Mucosa of descending colon (tissue), 3 donors: ENCODE measurements at regions not wholly inside any gene's neighbourhood (a gene's known extent, or its start where the extent isn't known, plus 50 kb on each side); places are given as distances from the start of the nearest gene placed in this dataset.
"Not testable (repeated sequence)": the region's sequence is repeated elsewhere in the genome, so short reads cannot be mapped to it uniquely, and the experiment has no call there.

Experiments used
- ATAC-seq: fragments of 200-7000 bp; cut with Tn5 transposase; one replicate; pipeline ENCODE4 v1.9.1; 2020; ENCODE audit warnings: mild to moderate bottlenecking, moderate library complexity
- DNase-seq, 3 donors: peaks; one replicate each; pipeline ENCODE4 v3.0.0-alpha.2; 2020
- H3K36me3 ChIP-seq: fragments of 200-600 bp; one replicate; pipeline ENCODE4 v1.8.0; 2021; ENCODE audit warnings: low read depth, mild to moderate bottlenecking
- H3K4me1 ChIP-seq: fragments of 200-600 bp; one replicate; pipeline ENCODE4 v1.8.0; 2021; ENCODE audit warnings: low read depth, mild to moderate bottlenecking
- H3K4me3 ChIP-seq: fragments of 200-600 bp; one replicate; pipeline ENCODE4 v1.8.0; 2021; ENCODE audit warnings: mild to moderate bottlenecking
- H3K9me3 ChIP-seq: fragments of 200-600 bp; one replicate; pipeline ENCODE4 v1.8.0; 2021; ENCODE audit warnings: mild to moderate bottlenecking
- intact Hi-C, 2 donors: fragments of 100-400 bp; cut with DNase I in 1 of 2; cut with micrococcal nuclease in 1 of 2; formaldehyde crosslinking; loops; one replicate each; pipeline versions ENCODE4 v1.11.0 to v1.11.1; 2022; cut with DNase I, micrococcal nuclease
- TF ChIP-seq, protein P1 (sequence below): fragments of 200-600 bp; IDR thresholded peaks from one replicate; pipeline ENCODE4 v1.8.0; 2022; ENCODE audit warnings: antibody characterized with exemption, mild to moderate bottlenecking
- donor health status: DM: no; HTN: no; CAD: no; lungs with moderate emphysema.
- donor health status: DM: no; HTN: no; CAD: no.
- donor health status: DM: no; HTN: yes; CAD: no.

GRCh38 chr18:8522756-8523155, 86.5 kb upstream of the RAB12 start:
- intact Hi-C loops, result no loop called here
- H3K4me3 ChIP-seq, result no peak overlapping the region

GRCh38 chr18:8525692-8526091, 83.5 kb upstream of the RAB12 start:
- H3K9me3 ChIP-seq, result peaks cover 4% of the 10 kb centered on the region
- H3K4me3 ChIP-seq, result no peak overlapping the region
- intact Hi-C loops, result no loop called here
- ATAC-seq (no peak), DNase-seq (no peak)
- TF ChIP-seq, protein P1, sequence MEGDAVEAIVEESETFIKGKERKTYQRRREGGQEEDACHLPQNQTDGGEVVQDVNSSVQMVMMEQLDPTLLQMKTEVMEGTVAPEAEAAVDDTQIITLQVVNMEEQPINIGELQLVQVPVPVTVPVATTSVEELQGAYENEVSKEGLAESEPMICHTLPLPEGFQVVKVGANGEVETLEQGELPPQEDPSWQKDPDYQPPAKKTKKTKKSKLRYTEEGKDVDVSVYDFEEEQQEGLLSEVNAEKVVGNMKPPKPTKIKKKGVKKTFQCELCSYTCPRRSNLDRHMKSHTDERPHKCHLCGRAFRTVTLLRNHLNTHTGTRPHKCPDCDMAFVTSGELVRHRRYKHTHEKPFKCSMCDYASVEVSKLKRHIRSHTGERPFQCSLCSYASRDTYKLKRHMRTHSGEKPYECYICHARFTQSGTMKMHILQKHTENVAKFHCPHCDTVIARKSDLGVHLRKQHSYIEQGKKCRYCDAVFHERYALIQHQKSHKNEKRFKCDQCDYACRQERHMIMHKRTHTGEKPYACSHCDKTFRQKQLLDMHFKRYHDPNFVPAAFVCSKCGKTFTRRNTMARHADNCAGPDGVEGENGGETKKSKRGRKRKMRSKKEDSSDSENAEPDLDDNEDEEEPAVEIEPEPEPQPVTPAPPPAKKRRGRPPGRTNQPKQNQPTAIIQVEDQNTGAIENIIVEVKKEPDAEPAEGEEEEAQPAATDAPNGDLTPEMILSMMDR, result no peak
- no peaks in the 10 kb centered on the region for H3K36me3 ChIP-seq
- H3K4me1 ChIP-seq, result no peaks in the 10 kb centered on the region

More at GRCh38 chr18:8522756-8523155, 86.5 kb upstream of the RAB12 start:
- TF ChIP-seq, protein P1, result no peak
- Histone ChIP-seq H3K4me1 (no peaks in the 10 kb centered on the region), H3K36me3 (no peaks in the 10 kb centered on the region), H3K9me3 (no peaks in the 10 kb centered on the region)
- ATAC-seq, result no peak
- DNase-seq, result no peak

- ATAC-seq (no peak), DNase-seq (no peak)
- TF ChIP-seq, protein P1, result no peak
- H3K9me3 ChIP-seq, result peaks cover 10% of the 10 kb centered on the region
- no peak overlapping the region for H3K4me3 ChIP-seq
- intact Hi-C loops, result no loop called here
- H3K36me3 ChIP-seq, result no peaks in the 10 kb centered on the region
- H3K4me1 ChIP-seq, result no peaks in the 10 kb centered on the region
These were observed 82.9 kb upstream of the RAB12 start for GRCh38 chr18:8526332-8526731.

GRCh38 chr18:8529609-8530008, 79.6 kb upstream of the RAB12 start:
- no peaks in the 10 kb centered on the region for H3K36me3 ChIP-seq
- DNase-seq (no peak), ATAC-seq (no peak)
- no peaks in the 10 kb centered on the region for H3K4me1 ChIP-seq
- no peak overlapping the region for H3K4me3 ChIP-seq
- H3K9me3 ChIP-seq, result peaks cover 22% of the 10 kb centered on the region
- intact Hi-C loops, result no loop called here
- TF ChIP-seq, protein P1, result no peak

- H3K4me1 ChIP-seq, intact Hi-C loops, DNase-seq, H3K4me3 ChIP-seq, ATAC-seq, H3K36me3 ChIP-seq: not testable (repeated sequence)
- peaks cover 22% of the 10 kb centered on the region for H3K9me3 ChIP-seq
These were observed 78.2 kb upstream of the RAB12 start for GRCh38 chr18:8531084-8531483.

GRCh38 chr18:8536231-8536630, 73.0 kb upstream of the RAB12 start:
- DNase-seq (no peak), ATAC-seq (no peak)
- Histone ChIP-seq H3K4me3 (no peak overlapping the region), H3K4me1 (no peaks in the 10 kb centered on the region), H3K36me3 (no peaks in the 10 kb centered on the region), H3K9me3 (peaks cover 12% of the 10 kb centered on the region)
- TF ChIP-seq, protein P1, result no peak
- intact Hi-C loops, result no loop called here
